HL-60/S4 treated with phorbol 12-myristate 13-acetate at 8.2 ng/mL for 4 days and 3 days (cell line): ENCODE measurements at regions not wholly inside any gene's neighbourhood (a gene's known extent, or its start where the extent isn't known, plus 50 kb on each side); places are given as distances from the start of the nearest gene placed in this dataset.

Experiments used
- in situ Hi-C: fragments of 300-500 bp; cut with MboI; formaldehyde crosslinking; loops from 2 replicates; pipeline ENCODE4 v1.15.0; 2022; ENCODE audit warnings: low sequenced_read_pairs

- in situ Hi-C loops = no loop called here
These were observed 116.4 kb downstream of the GADD45G start for GRCh38 chr9:89721176-89721700.

- in situ Hi-C loops = no loop called here
These were observed 117.2 kb downstream of the GADD45G start for GRCh38 chr9:89721971-89722530.

- in situ Hi-C loops = no loop called here
These were observed 117.9 kb downstream of the GADD45G start for GRCh38 chr9:89722712-89723111.

- in situ Hi-C loops = no loop called here
These were observed 118.8 kb downstream of the GADD45G start for GRCh38 chr9:89723469-89724100.

- in situ Hi-C loops = no loop called here
These were observed 119.8 kb downstream of the GADD45G start for GRCh38 chr9:89724659-89725058.

GRCh38 chr9:89725271-89725670, 120.5 kb downstream of the GADD45G start:
- in situ Hi-C loops = no loop called here

- in situ Hi-C loops = no loop called here
These were observed 125.2 kb downstream of the GADD45G start for GRCh38 chr9:89729954-89730530.

- in situ Hi-C loops = no loop called here
These were observed 125.9 kb downstream of the GADD45G start for GRCh38 chr9:89730715-89731114.

GRCh38 chr9:89731262-89732182, 126.7 kb downstream of the GADD45G start:
- in situ Hi-C loops = no loop called here

- in situ Hi-C loops = no loop called here
These were observed 127.6 kb downstream of the GADD45G start for GRCh38 chr9:89732295-89732938.

- in situ Hi-C loops = no loop called here
These were observed 128.1 kb downstream of the GADD45G start for GRCh38 chr9:89732939-89733324.

- in situ Hi-C loops = no loop called here
These were observed 129.8 kb downstream of the GADD45G start for GRCh38 chr9:89734600-89735041.

GRCh38 chr9:89738137-89738932, 133.5 kb downstream of the GADD45G start:
- in situ Hi-C loops = no loop called here

- in situ Hi-C loops = no loop called here
These were observed 134.7 kb downstream of the GADD45G start for GRCh38 chr9:89739511-89739910.

- in situ Hi-C loops = no loop called here
These were observed 135.1 kb downstream of the GADD45G start for GRCh38 chr9:89739916-89740315.

- in situ Hi-C loops = no loop called here
These were observed 135.9 kb downstream of the GADD45G start for GRCh38 chr9:89740722-89741121.

- in situ Hi-C loops = no loop called here
These were observed 137.8 kb downstream of the GADD45G start for GRCh38 chr9:89742660-89743059.

- in situ Hi-C loops = no loop called here
These were observed 138.4 kb downstream of the GADD45G start for GRCh38 chr9:89743216-89743572.

GRCh38 chr9:89743573-89744254, 138.9 kb downstream of the GADD45G start:
- in situ Hi-C loops = no loop called here
